ENCODE measurements at regions not wholly inside any gene's neighbourhood (a gene's known extent, or its start where the extent isn't known, plus 50 kb on each side); places are given as distances from the start of the nearest gene placed in this dataset.

DNA sequence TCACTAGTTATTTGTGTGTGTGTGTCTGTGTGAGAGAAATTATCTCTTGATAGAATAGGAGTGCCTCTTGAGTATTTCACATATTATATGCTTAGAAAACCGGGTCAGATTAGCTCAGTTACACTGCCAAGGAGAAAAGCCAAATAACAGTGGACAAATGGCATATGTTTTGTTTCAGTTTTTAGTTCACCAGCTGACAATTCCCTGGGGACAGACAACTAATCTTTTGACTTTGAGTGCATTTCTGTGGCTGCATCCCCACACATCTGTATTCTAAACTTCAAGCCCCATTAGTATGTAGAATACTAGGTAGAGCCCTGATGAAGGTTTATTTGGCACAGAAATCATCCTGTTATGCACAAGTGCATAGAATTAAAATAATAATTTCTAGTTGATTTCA is 227.7 kb upstream of the CNTN3 start:
- TF ChIP-seq CTCF (IDR thresholded peaks at IDR 0.05): no peak
- no peak for TF ChIP-seq EP300 (IDR thresholded peaks at IDR 0.05)
- no peak for TF ChIP-seq POLR2A (IDR thresholded peaks at IDR 0.05)
- no peak for TF ChIP-seq POLR2AphosphoS5 (IDR thresholded peaks at IDR 0.05)

Measured in upper lobe of left lung (tissue), 4 donors.